GF-D8 (cell line): ENCODE measurements at regions not wholly inside any gene's neighbourhood (a gene's known extent, or its start where the extent isn't known, plus 50 kb on each side); places are given as distances from the start of the nearest gene placed in this dataset.
"Not testable (repeated sequence)": the region's sequence is repeated elsewhere in the genome, so short reads cannot be mapped to it uniquely, and the experiment has no call there.

Experiments
- DNase-seq: peaks from one replicate; lab custom pipeline; 2025; lab: John Stamatoyannopoulos, UW

DNA sequence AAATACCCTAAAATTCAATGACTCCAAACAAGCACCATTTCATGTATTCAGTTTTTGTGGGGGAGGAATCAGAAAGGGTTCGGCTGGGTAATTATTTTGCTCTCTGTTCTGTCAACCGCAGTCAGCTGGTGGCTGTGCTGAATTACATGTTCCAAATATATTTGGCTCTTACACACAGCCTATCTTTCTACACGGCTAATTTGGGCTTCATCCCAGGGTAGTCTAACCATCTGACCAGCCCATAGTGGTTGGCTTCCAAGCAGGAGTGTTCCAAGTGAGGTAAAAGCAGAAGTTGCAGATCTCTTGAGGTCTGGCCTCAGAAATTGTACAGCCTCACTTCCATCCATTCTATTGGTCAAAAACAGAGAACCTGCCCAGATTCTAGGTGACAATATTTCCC is 760.8 kb upstream of the SEMA6D start:
- no peak for DNase-seq

- DNase-seq, result no peak
Measured at GRCh38 chr15:46956881-46957280, 760.4 kb upstream of the SEMA6D start.

DNA sequence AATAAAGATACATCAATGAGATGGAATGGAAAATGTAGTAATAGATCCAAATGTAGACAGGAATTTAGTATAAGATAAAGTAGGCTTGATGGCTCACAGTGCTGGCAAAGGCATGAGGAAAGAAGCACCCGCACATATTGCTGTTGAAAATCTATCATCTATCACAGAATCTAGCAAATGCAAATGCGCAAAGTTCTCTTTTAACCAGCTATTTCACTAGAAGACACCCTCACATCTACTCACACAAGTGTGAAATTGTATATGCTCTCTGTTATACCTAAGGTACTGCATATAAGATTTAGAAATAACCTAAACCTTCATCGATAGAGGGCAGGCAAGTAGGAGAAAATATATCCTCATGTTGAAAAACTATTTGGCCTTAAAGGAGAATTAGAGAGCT is 756.7 kb upstream of the SEMA6D start:
- no peak for DNase-seq

DNA sequence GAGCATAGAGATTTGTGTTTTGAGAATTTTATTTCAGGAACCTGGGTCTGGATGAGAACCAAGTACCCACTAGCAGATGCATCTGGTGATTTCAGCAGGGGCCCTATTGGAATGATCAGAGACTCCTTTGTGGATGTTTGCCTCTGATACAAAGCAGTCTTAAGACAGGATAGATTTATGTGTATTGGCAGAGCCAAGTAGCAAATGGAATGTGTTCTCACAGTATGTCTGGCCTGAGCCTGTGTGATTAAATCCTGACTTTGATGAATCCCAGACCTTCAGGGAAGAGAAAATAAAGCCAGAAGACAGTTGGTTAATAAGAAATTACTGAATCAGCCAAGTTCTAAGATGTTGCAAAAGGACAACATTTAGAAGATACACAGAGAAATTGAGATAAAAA is 755.5 kb upstream of the SEMA6D start:
- DNase-seq, result no peak

GRCh38 chr15:46988055-46988454 is 729.2 kb upstream of the SEMA6D start:
- DNase-seq, result not testable (repeated sequence)

DNA sequence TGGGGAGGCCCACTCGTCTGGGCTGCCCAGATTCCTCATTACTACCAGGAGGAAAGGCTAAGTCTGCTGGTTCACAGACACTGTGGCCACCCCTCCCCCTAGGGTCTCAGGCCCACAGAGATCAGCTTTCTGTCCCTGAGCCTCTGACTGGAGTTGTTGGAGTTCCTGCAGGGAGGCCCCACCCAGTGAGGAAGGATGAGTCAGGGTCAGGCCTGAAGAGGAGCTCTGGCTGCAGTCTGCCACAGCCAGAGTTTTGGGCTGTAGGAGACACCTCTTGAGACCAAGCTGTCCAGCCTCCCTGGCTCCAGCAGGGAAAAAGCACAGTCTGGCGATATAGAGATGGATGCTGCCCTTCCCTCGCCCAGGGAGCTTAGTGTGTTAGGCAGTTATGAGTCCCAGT is 720.9 kb upstream of the SEMA6D start:
- DNase-seq, result no peak

DNA sequence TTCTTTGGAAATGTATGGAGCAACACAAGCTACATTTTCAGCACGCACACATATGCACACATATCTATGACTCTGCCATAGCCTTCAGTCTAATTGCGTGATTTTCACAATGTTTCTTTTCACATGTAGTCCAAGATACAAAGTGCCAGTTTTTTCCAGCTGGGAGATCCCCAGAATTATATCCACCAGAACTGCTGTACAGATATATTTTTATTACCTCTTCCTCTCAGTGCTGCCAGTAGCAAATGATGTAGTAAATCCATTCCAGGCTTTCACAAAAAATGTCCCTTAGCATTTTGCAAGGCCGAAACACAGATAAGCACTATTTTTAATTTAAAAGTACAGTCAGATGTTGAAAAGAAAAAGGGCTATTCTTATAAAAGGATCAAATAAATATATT is 719.8 kb upstream of the SEMA6D start:
- DNase-seq, result no peak

- DNase-seq, result no peak
Measured at GRCh38 chr15:47003568-47003967, 713.7 kb upstream of the SEMA6D start.

DNA sequence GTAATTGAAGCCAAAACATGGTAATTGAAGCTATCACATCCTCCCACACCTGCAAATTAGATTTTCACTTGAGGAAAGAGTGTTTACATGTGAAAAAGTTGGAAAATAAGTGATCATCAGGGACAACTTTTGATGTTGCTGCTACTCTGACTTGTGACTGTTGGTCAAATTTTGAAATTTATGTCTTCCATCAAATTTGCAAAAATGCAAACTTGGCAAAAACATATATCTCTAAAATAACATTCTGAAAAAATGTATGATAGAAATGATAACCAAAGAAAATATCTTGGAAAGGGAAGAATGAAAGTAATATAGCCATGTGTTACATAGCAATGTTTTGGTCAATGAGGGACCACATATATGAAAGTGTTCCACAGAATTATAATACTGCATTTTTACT is 703.9 kb upstream of the SEMA6D start:
- DNase-seq, result no peak

DNA sequence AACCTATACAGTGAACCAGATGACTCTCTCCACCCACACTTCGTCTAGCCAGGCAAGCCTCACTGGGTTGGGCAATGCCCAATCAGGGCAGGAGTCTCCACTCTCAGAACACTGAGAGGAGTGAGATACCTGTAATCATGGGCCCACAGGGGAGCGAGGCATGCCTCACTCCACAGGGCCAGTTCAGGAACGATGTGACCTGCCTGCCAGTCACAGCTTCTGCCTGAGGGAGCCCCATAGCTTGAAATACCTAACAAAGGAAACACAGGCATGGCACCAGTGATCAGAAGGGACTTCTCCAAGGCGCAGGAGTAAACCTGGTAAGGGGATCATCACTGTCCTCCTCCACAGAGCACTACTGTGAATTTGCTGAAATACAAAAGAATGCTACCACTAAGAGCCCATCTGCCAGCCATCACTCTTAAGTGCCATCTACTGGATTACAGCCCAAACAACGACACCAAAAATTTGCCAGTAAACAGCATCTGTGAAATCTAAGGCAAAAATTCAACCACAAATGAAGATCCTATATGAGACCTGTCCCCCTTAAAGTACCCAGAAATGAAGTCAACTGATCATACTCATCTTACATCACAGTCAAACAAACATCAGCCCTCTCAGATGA is 689.9 kb upstream of the SEMA6D start:
- DNase-seq, result no peak

DNA sequence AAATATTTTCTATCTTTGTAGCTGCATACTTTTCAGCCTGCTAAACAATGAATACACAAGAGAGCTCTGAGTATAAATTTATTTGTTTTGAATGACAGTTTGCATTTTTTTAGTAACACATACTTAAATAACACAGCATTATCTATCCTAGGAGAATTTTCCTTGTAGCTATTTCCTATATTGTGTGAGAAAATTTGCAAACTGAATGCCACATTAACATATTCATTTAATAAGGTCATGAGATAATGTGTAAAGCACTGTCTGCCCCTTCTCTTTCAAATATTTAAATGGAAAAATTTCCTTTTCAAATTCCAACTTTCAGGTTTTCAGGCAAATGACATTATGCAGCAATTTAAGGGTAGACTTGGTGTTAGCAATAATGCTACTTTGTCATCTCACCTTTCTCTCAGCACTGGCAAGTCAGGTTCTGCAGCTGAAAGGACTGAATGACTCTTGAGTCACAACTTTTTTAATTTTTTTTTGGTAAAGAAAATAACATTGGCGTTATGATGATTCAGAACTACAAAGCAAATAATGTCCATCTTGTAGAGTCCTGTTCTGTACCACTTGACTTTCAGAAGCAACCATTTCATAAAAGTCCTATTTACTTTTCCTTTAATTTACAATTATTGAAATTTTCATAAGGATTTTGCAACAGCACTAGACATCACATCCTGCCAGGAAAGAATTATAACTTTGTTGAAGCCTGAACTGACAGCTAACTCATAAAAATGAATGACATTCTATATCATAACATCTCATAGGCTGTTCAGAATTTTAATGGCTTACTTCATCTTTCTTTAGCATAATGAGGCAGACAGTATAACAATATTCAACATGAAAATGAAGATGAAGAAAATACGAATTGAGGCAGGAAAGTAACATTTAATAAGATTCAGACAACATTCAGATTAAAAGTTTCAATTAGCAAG is 681.6 kb upstream of the SEMA6D start:
- DNase-seq, result no peak

DNA sequence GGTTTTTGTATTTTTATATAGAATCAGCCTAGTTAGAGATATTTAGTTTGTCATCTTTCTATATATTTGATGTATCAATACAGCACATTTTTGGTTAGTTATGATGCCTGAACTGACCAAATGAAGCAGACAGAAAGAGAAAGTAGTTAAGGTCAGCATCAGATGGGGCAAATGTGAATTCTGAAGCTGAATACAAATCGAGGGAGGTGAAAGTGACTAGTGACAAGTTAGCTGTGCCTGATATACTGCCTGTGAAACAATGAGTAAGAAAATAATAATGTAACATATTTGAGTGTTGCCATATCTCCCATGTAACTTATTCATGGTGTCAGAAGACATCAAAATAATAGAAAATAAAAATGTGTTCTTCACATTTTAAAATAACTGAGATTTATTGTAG is 680.3 kb upstream of the SEMA6D start:
- DNase-seq, result no peak

DNA sequence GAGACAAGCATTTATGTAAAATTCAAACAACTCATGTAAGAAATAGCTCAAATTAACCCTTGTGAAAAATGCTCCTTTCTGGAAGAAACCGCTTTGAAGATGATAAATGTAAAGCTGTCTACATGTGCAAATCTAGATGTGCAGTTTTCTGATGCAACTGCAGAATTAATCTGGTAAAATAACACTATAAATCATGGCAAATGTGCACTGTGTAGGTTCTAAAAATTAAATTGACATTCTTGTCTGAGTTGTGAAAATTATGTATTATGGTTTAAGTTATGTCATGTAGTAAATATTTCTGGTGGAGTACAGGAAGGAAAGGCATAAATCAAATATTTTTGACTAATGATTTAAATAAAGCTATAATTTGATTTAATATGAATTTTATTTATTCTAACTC is 678.1 kb upstream of the SEMA6D start:
- DNase-seq, result no peak

DNA sequence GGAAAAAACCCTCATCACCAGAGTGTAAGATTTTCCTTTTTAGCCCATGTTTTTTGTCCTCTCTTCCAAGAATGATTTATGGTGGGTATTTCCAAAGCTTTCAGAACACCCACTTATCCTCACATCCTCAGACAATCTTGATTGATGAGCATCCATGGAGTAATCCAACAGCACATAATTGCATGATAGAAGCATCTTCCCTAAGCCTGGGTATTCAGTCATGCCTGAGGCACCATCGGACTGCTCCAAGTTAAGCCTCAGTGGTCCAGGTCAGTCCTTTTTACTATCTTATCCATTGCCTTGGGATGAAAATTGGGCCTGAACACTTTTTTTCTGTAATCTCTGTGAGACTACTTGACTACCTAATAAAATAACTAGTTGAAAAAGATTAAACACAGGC is 676.0 kb upstream of the SEMA6D start:
- DNase-seq, result no peak

DNA sequence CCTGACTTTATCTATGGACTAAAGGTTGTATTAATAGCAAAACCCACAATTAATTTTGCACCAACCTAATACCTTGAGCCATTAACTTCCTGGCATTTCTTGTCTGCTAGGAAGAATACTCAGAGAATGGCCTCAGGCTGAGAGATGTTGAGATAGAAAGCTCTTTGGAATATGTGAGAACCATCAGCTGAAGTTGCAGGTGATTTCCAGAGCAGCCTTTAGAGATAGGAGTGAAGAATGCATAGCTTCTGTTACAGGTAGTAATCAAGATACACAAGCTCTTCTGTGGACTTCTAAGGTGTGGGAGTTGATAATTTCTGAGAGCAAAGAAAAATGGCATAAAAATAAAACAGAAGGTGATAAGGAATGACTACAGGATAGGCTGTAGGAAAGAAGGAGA is 669.3 kb upstream of the SEMA6D start:
- not testable (repeated sequence) for DNase-seq

DNA sequence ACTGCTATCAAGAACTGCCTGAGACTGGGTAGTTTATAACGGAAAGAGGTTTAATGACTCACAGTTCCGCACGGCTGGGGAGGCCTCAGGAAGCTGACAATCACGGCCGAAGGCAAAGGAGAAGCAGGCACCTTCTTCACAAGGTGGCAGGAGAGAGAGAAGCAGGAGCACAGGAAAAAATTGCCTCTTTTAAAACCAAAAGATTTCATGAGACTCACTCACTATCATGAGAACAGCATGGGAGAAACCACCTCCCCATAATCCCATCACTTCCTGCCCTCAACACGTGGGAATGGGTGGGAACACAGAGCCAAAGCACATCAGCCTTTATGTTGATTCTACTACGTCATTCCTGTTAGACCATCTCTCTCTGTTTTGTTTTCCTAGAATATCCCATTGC is 650.9 kb upstream of the SEMA6D start:
- no peak for DNase-seq

DNA sequence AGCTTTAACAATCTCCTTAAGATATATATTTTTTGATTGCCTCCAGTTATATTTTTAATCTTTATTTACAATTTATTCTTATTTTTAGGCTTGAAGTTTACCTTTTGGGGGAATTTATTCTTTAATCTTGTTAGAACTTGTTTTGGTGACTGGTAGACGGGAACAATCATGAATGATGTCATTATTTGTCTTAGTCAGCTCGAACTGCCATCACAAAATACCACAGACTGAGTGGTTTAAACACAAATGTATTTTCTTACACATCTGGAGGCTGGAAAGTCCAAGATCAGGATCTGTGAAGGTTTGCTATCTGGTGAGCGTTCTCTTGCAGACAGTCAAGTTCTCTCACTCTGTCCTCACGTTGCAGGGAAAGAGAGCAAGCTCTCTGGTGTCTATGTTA is 639.5 kb upstream of the SEMA6D start:
- not testable (repeated sequence) for DNase-seq

GRCh38 chr15:47095833-47096232 is 621.5 kb upstream of the SEMA6D start:
- no peak for DNase-seq

DNA sequence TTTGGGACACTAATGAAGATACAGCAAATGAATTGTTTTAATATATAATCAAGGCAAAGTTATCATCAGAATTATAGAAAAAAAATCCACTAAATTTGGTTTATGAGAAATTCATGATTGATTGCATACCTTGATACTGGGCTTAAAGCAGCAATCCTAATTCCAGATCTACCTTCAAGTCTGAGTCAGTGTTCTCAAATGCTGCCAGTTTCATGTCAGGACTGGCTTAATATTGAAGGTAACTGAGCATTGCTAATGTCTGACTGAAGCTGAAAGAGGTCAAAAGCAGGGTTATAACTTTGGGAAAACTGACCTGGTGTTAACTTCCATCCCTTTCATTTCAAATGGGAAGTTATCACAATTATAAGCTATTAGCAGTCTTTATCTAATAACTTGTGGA is 618.8 kb upstream of the SEMA6D start:
- DNase-seq, result not testable (repeated sequence)

DNA sequence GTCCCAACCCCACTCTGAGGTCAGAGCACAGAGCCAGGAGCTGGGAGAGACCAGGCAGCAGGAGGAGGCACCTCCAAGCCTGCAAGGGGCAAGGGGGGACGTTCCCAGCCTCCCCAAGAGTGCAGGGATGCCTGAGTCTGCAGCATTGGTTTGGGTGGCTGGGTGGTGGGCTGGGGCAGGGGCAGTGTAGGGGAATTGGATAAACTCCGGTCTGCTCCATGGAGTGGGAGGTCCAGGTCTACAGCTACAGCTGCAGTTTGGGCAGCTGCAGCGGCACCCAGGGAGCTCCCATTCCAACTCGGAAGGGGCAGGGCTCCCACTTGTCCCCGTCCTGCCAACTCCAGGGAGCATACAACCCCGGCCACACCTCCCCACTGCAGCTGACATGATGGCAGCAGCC is 617.5 kb upstream of the SEMA6D start:
- not testable (repeated sequence) for DNase-seq

GRCh38 chr15:47108800-47109199 is 608.5 kb upstream of the SEMA6D start:
- DNase-seq, result not testable (repeated sequence)

DNA sequence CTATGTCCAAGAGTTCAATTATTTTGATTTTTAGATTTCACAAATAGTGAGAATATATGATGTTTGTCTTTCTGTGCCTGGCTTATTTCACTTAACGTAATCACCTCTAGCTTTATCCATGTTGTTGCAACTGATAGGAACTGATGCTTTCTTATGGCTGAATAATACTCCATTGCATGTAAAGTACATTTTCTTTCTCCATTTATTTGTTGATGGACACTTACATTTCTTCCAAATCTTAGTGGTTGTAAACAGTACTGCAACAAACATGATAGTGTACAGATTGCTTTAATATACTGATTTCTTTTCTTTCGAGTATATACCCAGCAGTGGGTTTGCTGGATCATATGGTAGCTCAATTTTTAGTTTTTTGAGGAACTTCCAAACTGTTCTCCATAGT is 600.6 kb upstream of the SEMA6D start:
- DNase-seq, result no peak

DNA sequence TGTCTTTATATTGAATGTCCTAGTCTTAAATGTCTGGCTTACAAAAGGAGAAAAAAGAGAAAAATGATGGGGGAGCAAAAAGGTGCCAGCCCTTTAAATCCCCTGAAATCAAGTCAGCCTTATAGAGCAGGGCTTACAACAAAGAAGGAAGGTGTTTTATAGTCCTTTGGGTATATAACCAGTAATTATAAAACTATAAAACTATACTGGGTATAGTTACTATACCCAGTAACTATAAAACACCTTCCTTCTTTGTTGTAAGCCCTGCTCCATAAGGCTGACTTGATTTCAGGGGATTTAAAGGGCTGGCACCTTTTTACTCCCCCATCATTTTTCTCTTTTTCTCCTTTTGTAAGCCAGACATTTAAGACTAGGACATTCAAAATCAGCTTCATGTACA is 598.0 kb upstream of the SEMA6D start:
- DNase-seq, result no peak
